OCI-M1 (cell line): ENCODE measurements at regions not wholly inside any gene's neighbourhood (a gene's known extent, or its start where the extent isn't known, plus 50 kb on each side); places are given as distances from the start of the nearest gene placed in this dataset.

Experiments
- DNase-seq: peaks from one replicate; lab custom pipeline; 2025; lab: John Stamatoyannopoulos, UW

GRCh38 chr7:118022546-118022945 is 149.3 kb upstream of the CTTNBP2 start:
- no peak for DNase-seq

DNA sequence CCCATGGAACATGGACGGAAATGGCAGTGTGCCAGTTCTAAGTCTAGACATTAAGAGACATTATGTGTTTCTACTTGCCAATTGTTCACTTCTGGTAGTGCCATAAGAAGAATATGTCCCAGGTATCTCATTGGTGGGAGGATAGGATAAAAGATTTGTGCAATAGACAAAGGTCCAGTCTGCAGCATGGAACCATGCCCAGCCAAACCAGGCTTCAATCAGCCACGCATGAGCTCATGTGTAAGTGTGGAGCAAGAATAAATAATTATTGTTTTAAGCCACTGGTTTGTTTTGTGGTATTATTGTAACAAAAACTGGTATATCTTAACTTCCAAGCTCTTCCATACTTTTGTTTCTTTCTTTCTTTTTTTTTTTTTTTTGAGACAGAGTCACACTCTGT is 153.6 kb upstream of the CTTNBP2 start:
- no peak for DNase-seq

DNA sequence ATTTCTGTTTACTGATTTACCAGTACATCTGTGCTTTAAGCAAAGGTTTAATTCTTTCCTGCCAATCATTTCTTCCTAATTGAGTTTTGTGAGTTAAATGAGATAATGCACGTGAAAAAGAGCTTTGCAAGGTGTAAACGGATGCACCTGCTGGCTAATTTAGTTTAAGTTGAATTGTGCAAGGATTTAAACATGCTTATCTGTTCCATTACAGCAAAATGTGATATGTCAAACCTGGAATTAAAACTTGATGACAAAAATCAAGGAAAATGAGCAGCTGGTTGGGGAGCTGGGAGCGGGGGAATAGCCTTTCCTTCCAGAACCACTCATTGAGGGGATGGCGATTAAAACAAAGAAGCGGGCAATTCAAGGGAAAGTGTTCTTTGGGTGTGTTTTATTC is 155.0 kb upstream of the CTTNBP2 start:
- DNase-seq: no peak

GRCh38 chr7:118029826-118030422 is 154.0 kb upstream of the LSM8 start:
- DNase-seq: no peak

- DNase-seq: no peak
Measured at GRCh38 chr7:118033273-118033672, 150.7 kb upstream of the LSM8 start.

GRCh38 chr7:118039963-118040489 is 143.9 kb upstream of the LSM8 start:
- DNase-seq: no peak

- DNase-seq: peak; percentile 2
Measured at GRCh38 chr7:118040562-118040961, 143.4 kb upstream of the LSM8 start.

DNA sequence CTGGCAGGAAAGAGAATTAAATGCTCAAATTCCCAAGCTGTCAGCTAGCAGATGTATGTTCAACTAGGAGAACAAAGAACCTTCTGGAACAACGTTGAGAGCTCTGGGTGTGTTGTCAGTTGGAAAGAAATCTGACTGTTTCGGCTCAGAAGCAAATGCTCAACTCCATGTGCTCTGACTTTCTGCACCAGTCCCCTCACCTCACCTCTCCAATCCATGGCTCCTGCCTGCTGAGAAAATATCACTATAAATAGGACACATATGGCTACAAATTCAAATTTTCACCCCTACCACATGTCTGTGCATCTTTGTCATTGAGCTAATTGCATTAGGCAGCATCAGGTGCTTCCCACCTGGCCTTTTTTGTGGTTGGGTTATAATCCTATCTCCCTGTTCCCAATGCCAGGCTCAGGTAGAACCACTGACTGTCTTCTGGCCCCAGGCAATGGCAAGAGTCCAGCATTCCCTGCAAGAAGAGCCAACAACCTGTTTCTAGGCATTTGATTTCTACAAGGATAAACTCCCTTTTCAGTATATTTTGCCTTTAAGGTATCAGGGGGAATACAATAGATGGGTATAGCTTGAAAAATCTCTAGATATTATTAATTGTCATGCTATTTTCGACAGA is 142.6 kb upstream of the LSM8 start:
- DNase-seq: no peak

DNA sequence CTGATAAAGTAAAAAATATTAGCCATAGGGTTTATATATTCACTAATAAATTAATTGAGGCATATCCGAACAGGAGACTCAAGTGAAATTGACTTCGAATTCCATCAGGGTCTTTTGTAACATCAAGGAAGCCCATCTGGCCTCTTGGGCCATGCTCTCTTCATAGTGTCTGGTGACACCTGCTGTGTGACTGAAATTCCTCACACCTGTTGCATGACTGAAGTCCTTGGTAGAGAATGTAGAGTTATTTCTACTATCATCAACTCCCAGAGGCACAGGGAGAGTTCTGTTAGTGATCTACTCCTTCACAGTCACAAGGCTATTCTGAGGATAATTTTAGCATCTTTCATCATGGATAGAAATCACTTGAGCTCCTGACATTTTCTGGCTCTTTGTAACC is 138.3 kb upstream of the LSM8 start:
- no peak for DNase-seq

DNA sequence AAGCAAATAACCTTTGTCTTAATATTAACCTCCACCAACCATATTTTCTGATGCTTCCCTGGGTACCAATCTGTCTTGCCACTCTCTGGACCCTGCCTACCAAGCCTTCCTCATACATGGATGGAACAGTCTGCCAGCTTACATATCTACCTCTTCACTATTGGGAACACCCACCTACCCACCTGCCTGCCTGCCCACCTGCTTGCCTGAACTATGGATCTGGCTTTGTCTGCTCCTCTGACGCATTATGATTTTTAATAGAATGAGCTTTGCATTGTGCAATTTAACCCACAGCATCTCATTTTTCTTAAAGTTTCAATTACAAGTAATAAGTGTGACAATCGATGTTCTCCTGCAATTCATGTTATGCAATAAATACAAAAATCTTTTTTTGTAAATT is 137.9 kb upstream of the LSM8 start:
- DNase-seq: no peak

DNA sequence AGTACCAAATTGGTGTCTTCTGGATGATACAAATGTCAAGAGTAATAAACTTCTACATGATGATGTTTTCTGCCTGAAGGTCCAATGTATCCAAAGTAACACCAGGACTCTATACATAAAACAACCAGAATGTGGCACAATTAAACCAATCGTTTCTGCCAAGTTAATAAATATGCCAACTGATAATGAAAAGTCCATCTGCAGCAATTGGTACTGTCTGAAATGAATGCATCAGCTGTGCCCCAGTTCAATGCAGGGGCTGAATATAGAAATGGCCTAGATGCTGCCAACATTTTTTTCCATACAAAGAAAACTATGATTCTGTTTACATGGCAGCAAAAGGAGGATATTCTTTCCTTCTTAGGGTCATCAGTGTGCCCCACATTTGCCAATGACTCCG is 137.2 kb upstream of the LSM8 start:
- DNase-seq: no peak

GRCh38 chr7:118052336-118052735 is 131.6 kb upstream of the LSM8 start:
- DNase-seq: no peak

- DNase-seq: no peak
Measured at GRCh38 chr7:118053353-118053752, 130.6 kb upstream of the LSM8 start.

- DNase-seq: no peak
Measured at GRCh38 chr7:118054529-118054928, 129.4 kb upstream of the LSM8 start.

- no peak for DNase-seq
Measured at GRCh38 chr7:118055647-118056046, 128.3 kb upstream of the LSM8 start.

- no peak for DNase-seq
Measured at GRCh38 chr7:118057404-118057803, 126.6 kb upstream of the LSM8 start.

DNA sequence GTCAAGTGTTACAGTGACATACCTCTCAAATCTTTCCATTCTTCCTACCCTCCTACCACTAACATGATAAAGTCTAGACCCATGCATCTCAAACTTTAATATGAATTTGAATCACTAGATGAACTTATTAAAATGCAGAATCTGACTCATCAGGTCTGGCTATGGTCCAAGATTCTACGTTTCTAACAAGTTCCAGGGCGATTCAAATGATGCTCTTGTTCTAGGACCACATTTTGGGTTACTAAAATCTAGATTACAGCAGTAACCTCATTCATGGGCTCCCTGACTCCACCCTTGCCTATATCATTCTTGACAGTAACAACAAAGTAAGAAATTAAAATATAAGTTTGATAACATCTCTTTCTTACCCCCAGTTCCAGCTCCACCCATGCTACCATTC is 124.8 kb upstream of the LSM8 start:
- no peak for DNase-seq

DNA sequence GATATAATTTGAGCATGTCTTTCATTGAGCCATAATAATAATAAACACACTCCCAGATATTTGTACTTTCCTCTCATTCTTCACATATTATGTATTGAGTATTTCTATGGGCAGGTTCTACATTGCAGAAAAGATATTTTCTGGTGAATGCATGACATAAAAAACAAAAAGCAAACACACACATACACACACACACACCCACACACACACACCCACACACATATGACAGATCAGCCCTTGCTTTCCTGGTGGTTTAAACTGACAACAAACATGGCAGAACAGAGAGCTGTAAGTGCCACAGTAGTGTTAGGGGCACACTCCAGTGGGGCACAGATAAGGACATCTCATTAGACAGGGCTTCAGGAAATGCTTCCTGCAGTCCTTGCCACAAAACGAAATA is 123.3 kb upstream of the LSM8 start:
- no peak for DNase-seq

DNA sequence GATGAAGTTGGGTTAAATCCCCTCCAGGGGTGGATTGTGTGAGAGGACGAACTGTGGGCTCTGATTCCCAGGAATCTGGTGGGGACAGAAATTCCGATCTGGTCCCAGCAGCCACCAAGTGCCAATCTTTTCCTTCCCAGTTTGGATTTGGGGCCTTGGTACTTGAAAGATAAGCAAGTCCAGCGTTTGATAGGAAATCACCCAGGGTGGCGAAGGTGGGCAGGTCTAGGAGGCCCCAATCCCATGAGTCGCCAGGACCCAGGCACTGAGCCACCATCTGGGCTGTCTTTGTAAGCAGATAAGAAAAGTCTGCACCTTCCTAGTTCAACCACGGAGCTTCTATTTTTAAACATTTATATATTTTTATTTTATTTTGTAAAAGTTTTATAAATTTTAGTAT is 122.6 kb upstream of the LSM8 start:
- peak; percentile 20 for DNase-seq

DNA sequence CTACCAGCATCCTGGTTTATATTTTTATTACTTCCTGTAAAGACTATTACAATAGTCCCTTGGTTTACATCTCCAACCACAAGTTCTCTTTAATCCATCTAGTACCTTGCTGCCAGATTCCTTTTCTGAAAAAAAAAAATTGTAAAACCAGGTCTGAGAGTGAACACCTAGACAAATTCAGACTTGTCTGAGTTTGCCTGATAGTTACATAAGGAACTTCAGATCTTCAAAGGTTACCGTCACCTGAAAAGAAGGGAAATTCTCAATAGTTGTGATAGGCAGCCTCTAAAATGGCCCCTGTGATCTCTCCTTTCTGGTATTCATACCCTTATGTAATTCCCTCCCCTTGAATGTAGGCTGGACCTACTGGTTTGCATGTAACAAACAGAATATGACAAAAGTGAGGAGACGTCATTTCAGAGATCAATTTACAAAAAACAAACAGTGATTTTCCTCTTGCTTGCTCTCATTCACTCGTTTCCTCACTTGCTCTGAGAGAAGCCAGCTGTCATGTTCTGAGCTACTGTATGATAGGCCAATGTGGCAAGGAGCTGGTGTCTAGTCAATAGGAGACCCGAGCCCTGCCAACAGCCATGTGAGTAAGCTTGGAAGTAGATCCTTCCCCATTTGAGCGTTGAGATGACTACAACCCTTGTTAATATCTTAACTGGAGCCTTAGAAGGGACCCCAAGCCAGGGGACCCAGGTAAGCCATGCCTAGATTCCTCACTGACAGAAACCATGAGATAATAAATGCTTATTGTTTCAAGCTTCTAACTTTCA is 110.9 kb upstream of the LSM8 start:
- no peak for DNase-seq

- DNase-seq: no peak
Measured at GRCh38 chr7:118075936-118076335, 108.0 kb upstream of the LSM8 start.

- DNase-seq: no peak
Measured at GRCh38 chr7:118076564-118076963, 107.4 kb upstream of the LSM8 start.

DNA sequence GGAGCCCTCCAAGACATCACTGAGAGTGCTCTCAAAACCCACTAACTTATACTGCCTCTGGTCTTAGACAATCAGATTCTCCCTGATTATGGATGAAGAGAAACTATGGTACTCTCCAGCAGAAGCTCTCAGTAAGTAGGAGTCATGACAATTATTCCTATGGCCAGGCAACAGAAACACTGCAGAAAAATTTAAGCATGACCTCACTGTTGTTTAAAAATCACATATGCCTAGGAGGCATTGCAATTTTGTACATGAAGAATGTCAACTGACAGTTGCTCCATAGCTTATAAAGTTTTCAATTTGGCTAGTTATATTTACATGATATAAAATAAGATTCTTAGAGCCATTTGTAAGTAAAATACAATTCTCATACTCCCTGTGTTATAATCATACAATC is 105.9 kb upstream of the LSM8 start:
- no peak for DNase-seq
